AG08395 (cell line): ENCODE measurements at regions not wholly inside any gene's neighbourhood (a gene's known extent, or its start where the extent isn't known, plus 50 kb on each side); places are given as distances from the start of the nearest gene placed in this dataset.
"Not testable (repeated sequence)": the region's sequence is repeated elsewhere in the genome, so short reads cannot be mapped to it uniquely, and the experiment has no call there.

Experiments used
- DNase-seq: peaks from one replicate; pipeline ENCODE4 v3.0.0; 2012; ENCODE audit warnings: mixed read lengths, low spot score

GRCh38 chr4:161329852-161330251 is 833.9 kb downstream of the FSTL5 start:
- no peak for DNase-seq

GRCh38 chr4:161321706-161322105 is 842.1 kb downstream of the FSTL5 start:
- no peak for DNase-seq

- peak; percentile 8 for DNase-seq
Measured at GRCh38 chr4:161320377-161320776, 843.4 kb downstream of the FSTL5 start.

GRCh38 chr4:161317000-161317399 is 846.8 kb downstream of the FSTL5 start:
- DNase-seq, result no peak

GRCh38 chr4:161314371-161314770 is 849.4 kb downstream of the FSTL5 start:
- DNase-seq, result no peak

GRCh38 chr4:161303551-161303950 is 860.2 kb downstream of the FSTL5 start:
- DNase-seq, result no peak

- DNase-seq, result no peak
Measured at GRCh38 chr4:161291222-161291621, 872.6 kb downstream of the FSTL5 start.

GRCh38 chr4:161287678-161288352 is 876.0 kb downstream of the FSTL5 start:
- no peak for DNase-seq

GRCh38 chr4:161285461-161285860 is 878.3 kb downstream of the FSTL5 start:
- DNase-seq, result no peak

GRCh38 chr4:161280929-161281328 is 882.9 kb downstream of the FSTL5 start:
- DNase-seq, result no peak

- DNase-seq, result no peak
Measured at GRCh38 chr4:161279095-161279494, 884.7 kb downstream of the FSTL5 start.

- not testable (repeated sequence) for DNase-seq
Measured at GRCh38 chr4:161277150-161277787, 886.5 kb downstream of the FSTL5 start.

- no peak for DNase-seq
Measured at GRCh38 chr4:161273607-161274006, 890.2 kb downstream of the FSTL5 start.

GRCh38 chr4:161260819-161261218 is 903.0 kb downstream of the FSTL5 start:
- DNase-seq, result no peak

GRCh38 chr4:161256716-161257115 is 907.1 kb downstream of the FSTL5 start:
- no peak for DNase-seq

- no peak for DNase-seq
Measured at GRCh38 chr4:161256172-161256571, 907.6 kb downstream of the FSTL5 start.

GRCh38 chr4:161254375-161254774 is 909.4 kb downstream of the FSTL5 start:
- no peak for DNase-seq

GRCh38 chr4:161252520-161253141 is 911.2 kb downstream of the FSTL5 start:
- peak; percentile 2 for DNase-seq

- DNase-seq, result no peak
Measured at GRCh38 chr4:161249779-161250440, 913.9 kb downstream of the FSTL5 start.

GRCh38 chr4:161248880-161249279 is 914.9 kb downstream of the FSTL5 start:
- no peak for DNase-seq

GRCh38 chr4:161247831-161248230 is 916.0 kb downstream of the FSTL5 start:
- no peak for DNase-seq

- DNase-seq, result no peak
Measured at GRCh38 chr4:161238033-161238432, 925.8 kb downstream of the FSTL5 start.

- no peak for DNase-seq
Measured at GRCh38 chr4:161237495-161237894, 926.3 kb downstream of the FSTL5 start.
